Prostate gland (tissue), 2 donors: ENCODE measurements at regions not wholly inside any gene's neighbourhood (a gene's known extent, or its start where the extent isn't known, plus 50 kb on each side); places are given as distances from the start of the nearest gene placed in this dataset.

ENCODE experiments used
- DNase-seq: peaks from one replicate; pipeline ENCODE4 v3.0.0-alpha.2; 2019; ENCODE audit warnings: low spot score
- H3K27ac ChIP-seq, 2 donors: fragments of 200-600 bp; sonication (generic); 2 replicates each; pipeline ENCODE4 v1.5.1; 2017 to 2019
- H3K27me3 ChIP-seq: fragments of 200-600 bp; sonication (generic); replicated peaks from 2 replicates; pipeline ENCODE4 v1.5.1; 2019; ENCODE audit not compliant: insufficient read depth
- H3K36me3 ChIP-seq, 2 donors: fragments of 200-600 bp; sonication (generic); 1 replicate in 1 of 2; 2 replicates in 1 of 2; pipeline versions ENCODE4 v1.5.1 to v1.8.1; 2017 to 2019
- H3K4me1 ChIP-seq: fragments of 200-600 bp; sonication (generic); replicated peaks from 2 replicates; pipeline ENCODE4 v1.5.1; 2019
- H3K4me3 ChIP-seq, 2 donors: fragments of 200-600 bp; sonication (generic); 2 replicates each; pipeline ENCODE4 v1.5.1; 2017 to 2019
- H3K9me3 ChIP-seq: fragments of 200-600 bp; sonication (generic); 2 replicates; pipeline ENCODE4 v1.5.1; 2017
- CTCF ChIP-seq, 4 experiments: fragments of 200-600 bp in 2 of 4; fragments of 450-650 bp in 2 of 4; sonication (generic) in 2 of 4; IDR thresholded peaks; 1 replicate in 3 of 4; 2 replicates in 1 of 4; pipeline ENCODE4 v1.5.1; 2016 to 2019; ENCODE audit warnings: antibody characterized with exemption in 4 of 4, mild to moderate bottlenecking in 2 of 4, moderate library complexity in 2 of 4
- POLR2A ChIP-seq: fragments of 450-650 bp; IDR thresholded peaks from one replicate; pipeline ENCODE4 v1.6.1; 2016; ENCODE audit warnings: antibody characterized with exemption, mild to moderate bottlenecking
- POLR2AphosphoS5 ChIP-seq: sonication (generic); formaldehyde crosslinking; IDR thresholded peaks from one replicate; pipeline ENCODE4 v1.6.1; 2017; ENCODE audit warnings: antibody characterized with exemption
- WGBS: methylation state at CpG from one replicate; pipeline ENCODE4 v1.1.5; 2018; 5-methylcytosine and 5-hydroxymethylcytosine counted together
- intact Hi-C: fragments of 100-400 bp; cut with DNase I; formaldehyde crosslinking; loops from one replicate; pipeline ENCODE4 v1.14.2; 2022

GRCh38 chr2:207417301-207417718 lies 112.5 kb upstream of the CREB1 start:
- H3K4me3 ChIP-seq, result no peak overlapping the region
- no peaks in the 10 kb centered on the region for H3K9me3 ChIP-seq
- H3K27ac ChIP-seq, result no peak overlapping the region
- no peaks in the 10 kb centered on the region for H3K36me3 ChIP-seq
- H3K4me1 ChIP-seq, result no peaks in the 10 kb centered on the region
- intact Hi-C loops, result no loop called here
- DNase-seq, result no peak
- WGBS, result 81% methylated on average over 3 of the region's 3 CpGs
- H3K27me3 ChIP-seq, result no peaks in the 10 kb centered on the region
- TF ChIP-seq POLR2A (no peak), CTCF (IDR thresholded peaks at IDR 0.05) (no peak), POLR2AphosphoS5 (no peak)

- WGBS, result 44% methylated on average over 4 of the region's 4 CpGs
- intact Hi-C loops, result no loop called here
- Histone ChIP-seq H3K9me3 (no peaks in the 10 kb centered on the region), H3K4me3 (no peak overlapping the region), H3K4me1 (no peaks in the 10 kb centered on the region), H3K27ac (no peak overlapping the region), H3K27me3 (no peaks in the 10 kb centered on the region), H3K36me3 (no peaks in the 10 kb centered on the region)
- no peak for TF ChIP-seq CTCF (IDR thresholded peaks at IDR 0.05)
- no peak for TF ChIP-seq POLR2AphosphoS5
- no peak for TF ChIP-seq POLR2A
- no peak for DNase-seq
Measured at GRCh38 chr2:207418419-207418818, 111.3 kb upstream of the CREB1 start.

- Histone ChIP-seq H3K27me3 (no peaks in the 10 kb centered on the region), H3K27ac (no peak overlapping the region), H3K4me1 (no peaks in the 10 kb centered on the region), H3K9me3 (no peaks in the 10 kb centered on the region), H3K36me3 (no peaks in the 10 kb centered on the region), H3K4me3 (no peak overlapping the region)
- TF ChIP-seq POLR2A (no peak), POLR2AphosphoS5 (no peak), CTCF (IDR thresholded peaks at IDR 0.05) (no peak)
- 90% methylated on average over 4 of the region's 4 CpGs for WGBS
- intact Hi-C loops, result no loop called here
- no peak for DNase-seq
Measured at GRCh38 chr2:207419331-207419730, 110.4 kb upstream of the CREB1 start.

GRCh38 chr2:207421671-207422070 lies 108.1 kb upstream of the CREB1 start:
- no peak for DNase-seq
- no peaks in the 10 kb centered on the region for H3K36me3 ChIP-seq
- no peak for TF ChIP-seq POLR2AphosphoS5
- TF ChIP-seq POLR2A, result no peak
- no peak for TF ChIP-seq CTCF (IDR thresholded peaks at IDR 0.05)

GRCh38 chr2:207422380-207422779 lies 107.4 kb upstream of the CREB1 start:
- TF ChIP-seq POLR2AphosphoS5 (no peak), CTCF (IDR thresholded peaks at IDR 0.05) (no peak), POLR2A (no peak)
- no peaks in the 10 kb centered on the region for H3K4me1 ChIP-seq
- 82% methylated on average over 3 of the region's 3 CpGs for WGBS
- no peak overlapping the region for H3K27ac ChIP-seq
- H3K4me3 ChIP-seq, result no peak overlapping the region
- no peaks in the 10 kb centered on the region for H3K9me3 ChIP-seq
- intact Hi-C loops, result no loop called here
- DNase-seq, result no peak
- no peaks in the 10 kb centered on the region for H3K36me3 ChIP-seq
- no peaks in the 10 kb centered on the region for H3K27me3 ChIP-seq

More at GRCh38 chr2:207421671-207422070, 108.1 kb upstream of the CREB1 start:
- intact Hi-C loops, result no loop called here
- Histone ChIP-seq H3K9me3 (no peaks in the 10 kb centered on the region), H3K27ac (no peak overlapping the region), H3K4me1 (no peaks in the 10 kb centered on the region), H3K4me3 (no peak overlapping the region), H3K27me3 (no peaks in the 10 kb centered on the region)
- WGBS, result 75% methylated on average over 12 of the region's 12 CpGs
